ENCODE measurements at regions not wholly inside any gene's neighbourhood (a gene's known extent, or its start where the extent isn't known, plus 50 kb on each side); places are given as distances from the start of the nearest gene placed in this dataset.

DNA sequence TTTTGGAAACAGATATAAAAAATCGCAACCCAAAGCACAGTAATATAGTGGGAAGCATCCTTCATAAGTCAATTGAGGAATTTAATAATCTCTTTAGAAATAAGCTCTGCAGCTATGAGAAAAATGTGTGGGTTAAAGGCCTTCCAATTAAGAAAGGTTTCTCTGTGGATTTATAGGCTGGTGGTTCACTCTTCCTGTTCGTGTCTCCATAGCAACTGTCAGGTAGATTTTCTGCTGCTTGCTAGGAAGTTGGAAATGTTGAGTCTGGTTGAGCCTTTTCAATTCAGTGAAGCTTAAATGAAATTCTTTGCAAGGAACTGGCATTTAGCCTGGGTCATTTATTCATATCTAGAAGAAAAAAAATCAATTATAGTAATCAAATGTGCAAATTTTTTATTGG is 652.8 kb upstream of the CELF2 start:
- Histone ChIP-seq H3K4me1 (ENCODE audit: low read depth) (no peaks in the 10 kb centered on the region), H3K4me3 (no peak overlapping the region), H3K36me3 (ENCODE audit: low read depth) (no peaks in the 10 kb centered on the region), H3K9me3 (no peaks in the 10 kb centered on the region)
- TF ChIP-seq, protein P1, sequence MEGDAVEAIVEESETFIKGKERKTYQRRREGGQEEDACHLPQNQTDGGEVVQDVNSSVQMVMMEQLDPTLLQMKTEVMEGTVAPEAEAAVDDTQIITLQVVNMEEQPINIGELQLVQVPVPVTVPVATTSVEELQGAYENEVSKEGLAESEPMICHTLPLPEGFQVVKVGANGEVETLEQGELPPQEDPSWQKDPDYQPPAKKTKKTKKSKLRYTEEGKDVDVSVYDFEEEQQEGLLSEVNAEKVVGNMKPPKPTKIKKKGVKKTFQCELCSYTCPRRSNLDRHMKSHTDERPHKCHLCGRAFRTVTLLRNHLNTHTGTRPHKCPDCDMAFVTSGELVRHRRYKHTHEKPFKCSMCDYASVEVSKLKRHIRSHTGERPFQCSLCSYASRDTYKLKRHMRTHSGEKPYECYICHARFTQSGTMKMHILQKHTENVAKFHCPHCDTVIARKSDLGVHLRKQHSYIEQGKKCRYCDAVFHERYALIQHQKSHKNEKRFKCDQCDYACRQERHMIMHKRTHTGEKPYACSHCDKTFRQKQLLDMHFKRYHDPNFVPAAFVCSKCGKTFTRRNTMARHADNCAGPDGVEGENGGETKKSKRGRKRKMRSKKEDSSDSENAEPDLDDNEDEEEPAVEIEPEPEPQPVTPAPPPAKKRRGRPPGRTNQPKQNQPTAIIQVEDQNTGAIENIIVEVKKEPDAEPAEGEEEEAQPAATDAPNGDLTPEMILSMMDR (IDR thresholded peaks at IDR 0.05) = no peak
- intact Hi-C loops (cut with DNase I, micrococcal nuclease) = no loop called here
- no peak for DNase-seq
- ATAC-seq = no peak

DNA sequence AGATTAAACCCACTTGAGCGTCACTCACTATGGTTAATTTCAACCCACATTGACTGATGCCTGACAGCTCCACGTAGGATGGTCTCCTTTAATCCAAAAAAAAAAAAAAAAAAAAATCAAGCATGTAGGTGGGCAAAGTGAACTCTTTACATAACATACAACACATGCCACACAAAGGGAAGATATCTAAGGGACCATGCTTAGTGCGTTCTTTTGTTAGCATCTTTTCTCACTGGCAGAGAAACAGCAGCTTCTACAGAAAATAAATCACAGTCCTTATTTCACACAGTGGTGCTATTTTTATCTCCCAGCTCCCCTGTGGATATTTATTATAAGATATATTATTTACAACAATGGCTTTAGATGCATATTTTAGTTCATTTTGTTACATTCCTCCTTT is 652.0 kb upstream of the CELF2 start:
- intact Hi-C loops (cut with DNase I, micrococcal nuclease) = no loop called here
- TF ChIP-seq, protein P1 (IDR thresholded peaks at IDR 0.05) = no peak
- DNase-seq (no peak), ATAC-seq (no peak)
- no peaks in the 10 kb centered on the region for H3K9me3 ChIP-seq
- H3K4me3 ChIP-seq = no peak overlapping the region
- H3K4me1 ChIP-seq (ENCODE audit: low read depth) = no peaks in the 10 kb centered on the region
- no peaks in the 10 kb centered on the region for H3K36me3 ChIP-seq (ENCODE audit: low read depth)

DNA sequence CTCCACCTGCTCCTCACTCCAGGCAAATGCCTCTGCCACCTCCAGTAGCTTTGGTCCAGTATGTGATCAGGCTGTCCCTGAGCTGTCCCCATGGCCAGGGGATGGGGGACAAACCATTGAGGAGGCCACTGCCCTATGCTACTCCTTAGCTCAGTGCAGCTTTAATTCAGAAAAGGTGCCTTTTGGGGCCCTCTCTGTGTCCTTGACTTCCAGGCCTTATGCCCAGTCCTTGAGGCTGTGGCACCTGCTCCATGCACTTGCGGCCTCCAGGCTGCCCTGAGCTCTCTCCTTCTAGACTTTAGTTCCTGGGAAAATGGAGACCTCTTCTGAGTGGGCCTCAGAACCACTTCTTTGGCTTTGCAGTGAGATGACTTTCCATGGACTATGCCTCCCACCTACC is 650.8 kb upstream of the CELF2 start:
- H3K4me1 ChIP-seq (ENCODE audit: low read depth) = no peaks in the 10 kb centered on the region
- no peak overlapping the region for H3K4me3 ChIP-seq
- no peak for DNase-seq
- intact Hi-C loops (cut with DNase I, micrococcal nuclease) = no loop called here
- H3K36me3 ChIP-seq (ENCODE audit: low read depth) = no peaks in the 10 kb centered on the region
- TF ChIP-seq, protein P1 (IDR thresholded peaks at IDR 0.05) = no peak
- no peaks in the 10 kb centered on the region for H3K9me3 ChIP-seq
- no peak for ATAC-seq

DNA sequence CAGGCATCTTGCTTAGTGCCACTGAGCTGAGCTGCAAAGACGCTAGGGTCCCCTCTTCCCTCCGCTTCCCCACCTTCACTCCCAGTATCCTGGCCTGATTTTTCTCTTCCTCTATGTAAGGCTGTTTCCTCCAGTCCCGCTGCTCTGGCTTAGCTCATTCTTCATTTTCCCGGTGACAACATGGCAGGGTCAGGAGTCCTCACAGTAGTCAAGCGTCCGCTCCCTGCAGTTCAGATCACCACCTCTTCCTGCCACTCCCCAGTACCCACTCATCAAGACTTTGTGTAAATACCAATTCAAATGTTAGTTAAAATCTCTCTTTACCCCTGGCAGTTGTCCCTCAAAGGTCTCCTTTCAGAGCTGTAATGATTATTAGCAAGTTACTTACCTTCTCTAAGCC is 650.4 kb upstream of the CELF2 start:
- Histone ChIP-seq H3K36me3 (ENCODE audit: low read depth) (no peaks in the 10 kb centered on the region), H3K9me3 (no peaks in the 10 kb centered on the region), H3K4me1 (ENCODE audit: low read depth) (no peaks in the 10 kb centered on the region), H3K4me3 (no peak overlapping the region)
- DNase-seq (no peak), ATAC-seq (no peak)
- TF ChIP-seq, protein P1 (IDR thresholded peaks at IDR 0.05) = no peak
- intact Hi-C loops (cut with DNase I, micrococcal nuclease) = no loop called here

DNA sequence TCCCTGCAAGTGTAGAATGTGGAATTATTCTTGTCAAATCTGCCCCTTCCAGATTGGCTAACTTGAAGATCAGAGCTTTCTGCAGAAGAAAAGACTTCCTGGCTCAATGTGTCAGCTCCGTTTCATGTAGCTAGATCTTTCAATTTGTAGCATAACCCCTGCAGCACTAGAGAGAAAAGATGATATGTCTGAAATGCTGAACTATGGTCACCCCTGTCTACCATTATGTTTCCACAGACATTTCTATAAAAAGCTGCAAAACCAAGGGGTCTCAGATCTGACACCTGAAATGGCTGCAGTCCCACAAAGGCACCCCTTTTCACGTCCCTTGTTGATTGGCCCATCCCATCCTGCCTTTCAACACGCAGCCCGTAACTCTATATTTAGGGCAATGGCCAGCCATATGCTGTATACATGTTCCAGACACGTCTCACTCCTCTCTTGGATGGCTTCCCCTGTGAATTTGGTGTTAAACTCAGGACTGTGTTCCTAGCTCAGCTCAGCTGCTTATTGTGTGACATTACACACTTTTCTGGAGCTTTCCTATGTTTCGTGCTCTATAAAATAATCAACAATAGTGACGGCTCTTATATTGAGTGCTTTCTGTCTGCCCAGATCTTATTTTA is 648.6 kb upstream of the CELF2 start:
- Histone ChIP-seq H3K9me3 (no peaks in the 10 kb centered on the region), H3K4me3 (no peak overlapping the region), H3K4me1 (ENCODE audit: low read depth) (no peaks in the 10 kb centered on the region), H3K36me3 (ENCODE audit: low read depth) (no peaks in the 10 kb centered on the region)
- TF ChIP-seq, protein P1 (IDR thresholded peaks at IDR 0.05) = no peak
- ATAC-seq (no peak), DNase-seq (no peak)
- intact Hi-C loops (cut with DNase I, micrococcal nuclease) = no loop called here

DNA sequence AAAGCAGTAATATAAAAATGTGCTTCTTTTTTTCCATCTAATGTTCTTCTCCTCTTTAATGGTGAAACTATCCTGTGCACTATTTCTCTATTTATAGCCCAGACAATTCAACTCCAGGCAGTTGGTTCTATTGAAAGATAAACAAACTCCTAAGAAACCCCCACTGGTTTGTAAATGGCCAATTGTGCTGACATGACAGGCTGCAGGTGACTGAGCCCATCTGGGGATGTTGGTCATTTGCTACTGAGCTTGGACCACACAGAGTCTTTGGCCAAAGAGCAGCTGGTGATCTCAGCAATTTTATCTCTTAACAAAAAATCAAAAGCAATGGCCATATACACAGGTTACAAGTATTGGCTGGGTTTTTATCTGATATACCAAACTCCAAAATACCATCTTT is 631.8 kb upstream of the CELF2 start:
- H3K9me3 ChIP-seq = no peaks in the 10 kb centered on the region
- H3K4me3 ChIP-seq = no peak overlapping the region
- H3K4me1 ChIP-seq (ENCODE audit: low read depth) = no peaks in the 10 kb centered on the region
- intact Hi-C loops (cut with DNase I, micrococcal nuclease) = no loop called here
- no peak for DNase-seq
- TF ChIP-seq, protein P1 (IDR thresholded peaks at IDR 0.05) = no peak
- ATAC-seq = no peak
- H3K36me3 ChIP-seq (ENCODE audit: low read depth) = no peaks in the 10 kb centered on the region

Data from mucosa of descending colon (tissue), 3 donors.